Transverse colon (tissue), 4 donors: ENCODE measurements at regions not wholly inside any gene's neighbourhood (a gene's known extent, or its start where the extent isn't known, plus 50 kb on each side); places are given as distances from the start of the nearest gene placed in this dataset.

ENCODE experiments used
- CTCF ChIP-seq, 5 experiments: fragments of 200-600 bp in 3 of 5; fragments of 450-650 bp in 2 of 5; sonication (generic) in 3 of 5; IDR thresholded peaks; 1 replicate in 2 of 5; 2 replicates in 3 of 5; pipeline ENCODE4 v1.5.1; 2016 to 2017; ENCODE audit warnings: antibody characterized with exemption in 5 of 5, inconsistent platforms in 3 of 5, mild to moderate bottlenecking in 2 of 5, moderate library complexity in 1 of 5
- POLR2A ChIP-seq: fragments of 450-650 bp; IDR thresholded peaks from one replicate; pipeline ENCODE4 v1.6.1; 2016; ENCODE audit warnings: antibody characterized with exemption, mild to moderate bottlenecking, moderate library complexity
- POLR2AphosphoS5 ChIP-seq, 3 donors: sonication (generic); formaldehyde crosslinking; IDR thresholded peaks; one replicate each; pipeline ENCODE4 v1.6.1; 2016; ENCODE audit warnings: antibody characterized with exemption in 3 of 3

GRCh38 chr10:31133792-31134310, 102.2 kb upstream of the ZNF438 start:
- TF ChIP-seq CTCF (IDR thresholded peaks at IDR 0.05) (no peak), POLR2AphosphoS5 (IDR thresholded peaks at IDR 0.05) (peak; percentile 51 to 57 (median 53)), POLR2A (no peak)
